ENCODE measurements at regions not wholly inside any gene's neighbourhood (a gene's known extent, or its start where the extent isn't known, plus 50 kb on each side); places are given as distances from the start of the nearest gene placed in this dataset.
A peak's percentile ranks its signal among the peaks of the same experiment; 100 is the strongest.

- no peak for TF ChIP-seq GATA3 (IDR thresholded peaks at IDR 0.05; ENCODE audit: low read depth, low read length)
- TF ChIP-seq GATA2 (IDR thresholded peaks at IDR 0.05; ENCODE audit: low read depth, low read length): no peak
These were observed 246.9 kb upstream of the TANK start for GRCh38 chr2:160913323-160913722.

GRCh38 chr2:160914217-160914616 lies 246.0 kb upstream of the TANK start:
- TF ChIP-seq GATA3 (IDR thresholded peaks at IDR 0.05; ENCODE audit: low read depth, low read length): no peak
- TF ChIP-seq GATA2 (IDR thresholded peaks at IDR 0.05; ENCODE audit: low read depth, low read length): no peak

DNA sequence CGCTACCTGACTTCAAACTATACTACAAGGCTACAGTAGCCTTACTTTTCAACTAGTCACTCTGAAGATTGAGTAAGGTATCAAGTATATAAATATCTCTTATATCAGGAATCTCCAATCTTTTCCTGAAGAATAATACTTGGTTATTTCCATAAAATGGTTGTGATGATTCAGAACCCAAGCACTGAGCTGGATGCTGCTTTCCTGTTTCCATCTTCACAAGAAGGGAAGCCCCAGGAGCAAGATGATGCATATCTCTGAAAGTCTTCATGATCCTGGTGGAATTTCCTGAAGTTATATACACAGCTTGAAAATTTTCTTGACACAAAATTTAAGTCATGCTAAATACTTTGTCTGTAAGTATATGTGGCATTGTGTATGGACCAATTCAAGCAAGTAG lies 243.9 kb upstream of the TANK start:
- TF ChIP-seq GATA2 (IDR thresholded peaks at IDR 0.05; ENCODE audit: low read depth, low read length) (no peak), GATA3 (IDR thresholded peaks at IDR 0.05; ENCODE audit: low read depth, low read length) (no peak)

DNA sequence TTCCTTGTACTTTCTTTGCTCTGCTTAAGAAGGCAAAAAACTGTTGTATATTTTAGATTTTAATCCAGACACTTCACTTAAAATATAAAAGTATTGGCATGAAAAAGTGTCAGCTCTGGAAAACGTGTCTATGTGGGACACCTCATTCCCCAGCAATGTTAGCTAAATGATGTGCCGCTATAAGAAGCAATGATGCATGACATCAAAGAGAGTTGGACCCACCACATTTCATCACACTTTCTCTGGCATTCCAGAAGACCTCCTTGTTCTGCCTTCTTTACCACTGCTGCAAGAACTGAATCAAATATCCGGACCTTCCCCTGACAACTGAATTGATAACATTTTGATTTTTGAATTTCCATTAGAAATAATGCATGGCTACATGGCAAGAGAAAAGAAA lies 242.4 kb upstream of the TANK start:
- TF ChIP-seq GATA2 (IDR thresholded peaks at IDR 0.05; ENCODE audit: low read depth, low read length) (no peak), GATA3 (IDR thresholded peaks at IDR 0.05; ENCODE audit: low read depth, low read length) (no peak)

DNA sequence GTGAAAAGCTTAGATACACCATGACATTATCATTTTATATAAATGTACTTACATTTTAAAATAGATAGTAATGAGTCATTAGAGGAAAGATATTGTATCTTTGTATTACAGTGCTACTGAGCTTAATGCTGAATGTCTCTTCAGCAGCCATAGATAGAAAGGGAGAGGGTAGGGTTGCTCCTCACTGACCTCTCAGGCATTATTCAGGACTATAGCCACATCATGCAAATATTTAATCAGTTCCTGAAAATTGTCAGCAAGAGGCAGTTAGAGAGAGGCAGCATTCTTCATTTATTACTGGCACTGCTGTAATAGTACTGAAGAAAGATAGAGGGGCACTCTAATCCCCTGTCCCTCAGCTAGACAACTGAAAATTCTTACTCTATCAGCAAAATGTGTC lies 242.0 kb upstream of the TANK start:
- no peak for TF ChIP-seq GATA2 (IDR thresholded peaks at IDR 0.05; ENCODE audit: low read depth, low read length)
- TF ChIP-seq GATA3 (IDR thresholded peaks at IDR 0.05; ENCODE audit: low read depth, low read length): no peak

DNA sequence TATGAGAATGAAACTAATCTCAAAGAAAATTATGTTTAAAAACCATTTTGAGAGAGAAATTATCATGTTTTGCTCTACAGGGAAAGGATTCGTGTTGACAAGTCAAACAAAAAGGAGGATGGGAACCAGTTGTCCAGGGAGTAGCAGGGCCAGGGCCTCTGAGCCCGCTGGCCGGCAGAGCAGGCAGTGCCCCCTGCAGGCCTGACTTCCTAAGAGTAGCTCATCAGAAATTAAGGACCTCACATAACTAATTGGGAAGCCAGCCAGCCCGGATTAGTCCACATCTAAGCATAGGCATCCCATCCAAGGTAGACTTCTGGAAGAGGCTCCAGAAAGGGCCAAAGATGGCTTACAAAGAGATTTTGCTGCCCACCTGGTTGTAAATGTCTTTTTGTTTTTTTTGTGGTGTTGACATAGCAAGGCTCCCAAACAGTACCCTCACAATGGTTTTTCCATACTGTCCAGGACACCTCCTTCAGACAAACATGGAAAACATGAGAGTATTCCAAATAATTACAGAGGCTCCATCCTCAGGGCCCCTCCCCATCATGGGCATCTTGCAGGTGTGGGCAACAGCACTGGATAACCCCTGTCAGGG lies 241.2 kb upstream of the TANK start:
- TF ChIP-seq GATA3 (IDR thresholded peaks at IDR 0.05; ENCODE audit: low read depth, low read length): no peak
- TF ChIP-seq GATA2 (IDR thresholded peaks at IDR 0.05; ENCODE audit: low read depth, low read length): no peak

DNA sequence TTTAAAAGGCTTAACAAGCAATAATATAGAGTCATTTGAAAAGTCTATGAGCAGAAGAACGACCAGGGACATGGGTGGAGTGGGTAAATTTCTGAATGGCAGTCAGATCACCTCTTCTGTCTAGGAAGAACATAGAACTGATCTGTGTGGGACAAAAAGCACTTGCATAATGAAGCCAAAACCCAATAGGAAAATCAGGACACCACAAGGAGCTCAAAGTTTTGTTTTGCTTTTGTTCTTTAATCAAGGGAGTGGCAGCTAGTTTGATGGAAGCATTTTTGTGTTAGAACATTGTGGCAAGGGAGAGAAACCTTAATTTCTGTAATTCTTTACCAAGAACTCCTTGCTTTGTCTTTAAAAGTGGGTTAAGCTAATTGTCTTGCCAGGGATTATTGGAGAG lies 240.2 kb upstream of the TANK start:
- TF ChIP-seq GATA2 (IDR thresholded peaks at IDR 0.05; ENCODE audit: low read depth, low read length): no peak
- TF ChIP-seq GATA3 (IDR thresholded peaks at IDR 0.05; ENCODE audit: low read depth, low read length): no peak

- TF ChIP-seq GATA2 (IDR thresholded peaks at IDR 0.05; ENCODE audit: low read depth, low read length) (peak; percentile 97), GATA3 (IDR thresholded peaks at IDR 0.05; ENCODE audit: low read depth, low read length) (peak; percentile 87)
These were observed 239.4 kb upstream of the TANK start for GRCh38 chr2:160920791-160921303.

- TF ChIP-seq GATA2 (IDR thresholded peaks at IDR 0.05; ENCODE audit: low read depth, low read length) (no peak), GATA3 (IDR thresholded peaks at IDR 0.05; ENCODE audit: low read depth, low read length) (no peak)
These were observed 238.8 kb upstream of the TANK start for GRCh38 chr2:160921386-160921964.

DNA sequence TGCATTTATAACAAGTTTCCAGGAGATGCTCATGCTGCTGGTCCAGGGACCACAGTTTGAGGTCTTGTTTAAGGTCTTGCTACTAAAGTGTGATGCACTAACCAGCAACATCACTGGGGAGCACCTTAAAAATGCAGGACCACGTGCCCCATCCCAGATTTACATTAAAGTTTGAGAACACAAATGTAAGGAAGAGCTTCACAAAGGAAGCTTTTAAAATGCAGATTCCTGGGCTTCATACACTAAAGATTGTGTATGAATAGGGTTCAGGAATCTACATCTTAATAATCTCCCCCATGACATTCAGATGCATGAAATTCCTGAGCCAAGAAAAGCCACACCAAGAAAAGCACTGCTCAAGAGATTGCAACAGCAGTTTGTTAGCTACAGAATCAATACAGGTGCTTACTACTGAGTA lies 235.3 kb upstream of the TANK start:
- TF ChIP-seq GATA2 (IDR thresholded peaks at IDR 0.05; ENCODE audit: low read depth, low read length) (no peak), GATA3 (IDR thresholded peaks at IDR 0.05; ENCODE audit: low read depth, low read length) (no peak)

DNA sequence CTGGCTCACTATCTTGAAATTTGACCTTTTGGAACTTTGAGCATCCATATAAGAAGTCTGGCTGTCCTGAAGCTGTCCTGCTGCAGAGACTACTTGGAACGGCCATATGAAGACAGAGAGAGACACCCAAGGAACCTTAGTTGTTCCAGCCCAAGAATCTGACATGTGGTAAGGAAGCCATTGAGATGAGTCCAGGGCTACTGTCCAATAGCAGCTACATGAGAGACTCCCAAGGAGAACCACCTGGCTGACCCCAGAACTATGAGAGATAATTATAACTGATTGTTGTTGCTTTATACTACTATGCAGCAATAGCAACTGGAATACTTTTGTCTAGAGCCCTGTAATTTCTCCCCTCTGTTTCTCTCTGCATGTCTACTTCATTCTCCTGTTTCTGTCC lies 234.3 kb upstream of the TANK start:
- TF ChIP-seq GATA2 (IDR thresholded peaks at IDR 0.05; ENCODE audit: low read depth, low read length) (no peak), GATA3 (IDR thresholded peaks at IDR 0.05; ENCODE audit: low read depth, low read length) (no peak)

GRCh38 chr2:160927324-160927723 lies 232.9 kb upstream of the TANK start:
- no peak for TF ChIP-seq GATA2 (IDR thresholded peaks at IDR 0.05; ENCODE audit: low read depth, low read length)
- TF ChIP-seq GATA3 (IDR thresholded peaks at IDR 0.05; ENCODE audit: low read depth, low read length): no peak

DNA sequence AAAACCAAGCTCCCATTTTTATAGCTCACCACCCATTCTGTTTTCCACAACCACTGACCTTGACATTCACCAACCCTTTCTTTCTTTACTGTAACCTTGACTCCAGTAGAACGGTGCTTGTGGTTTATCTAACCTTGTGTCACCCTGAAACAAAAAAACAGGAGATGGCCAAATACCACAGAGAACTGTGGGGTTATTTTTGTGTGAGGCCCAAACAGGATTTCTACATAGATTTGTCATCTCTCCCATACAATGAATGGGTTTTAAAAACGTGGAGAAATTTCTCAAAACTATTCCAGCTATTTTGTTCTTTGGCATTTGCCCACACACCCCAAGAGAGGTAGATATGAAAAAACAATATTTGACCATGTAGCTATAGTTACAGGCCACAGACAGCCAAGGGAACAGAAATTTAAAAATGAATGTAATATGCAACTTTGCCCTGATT lies 231.3 kb upstream of the TANK start:
- TF ChIP-seq GATA3 (IDR thresholded peaks at IDR 0.05; ENCODE audit: low read depth, low read length) (no peak), GATA2 (IDR thresholded peaks at IDR 0.05; ENCODE audit: low read depth, low read length) (no peak)

DNA sequence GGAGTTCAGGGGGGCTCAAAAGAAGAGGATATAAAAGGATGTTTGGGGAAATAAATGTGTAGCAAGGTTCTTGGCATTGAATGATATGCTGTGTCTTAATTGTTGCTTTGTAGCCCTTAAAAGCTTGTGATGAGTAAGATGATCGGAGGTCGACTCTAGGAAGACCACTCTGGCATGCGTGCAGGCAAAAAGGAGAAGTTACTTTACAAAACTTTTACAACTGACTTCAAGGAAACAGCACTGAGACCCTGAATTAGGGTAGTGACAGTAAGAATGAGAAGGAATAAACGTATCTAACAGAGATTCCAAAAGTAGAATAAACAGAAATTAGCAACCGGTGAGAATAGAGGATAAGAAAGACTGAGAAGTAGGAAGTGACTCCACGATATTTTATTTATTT lies 228.7 kb upstream of the TANK start:
- TF ChIP-seq GATA2 (IDR thresholded peaks at IDR 0.05; ENCODE audit: low read depth, low read length): no peak
- no peak for TF ChIP-seq GATA3 (IDR thresholded peaks at IDR 0.05; ENCODE audit: low read depth, low read length)

DNA sequence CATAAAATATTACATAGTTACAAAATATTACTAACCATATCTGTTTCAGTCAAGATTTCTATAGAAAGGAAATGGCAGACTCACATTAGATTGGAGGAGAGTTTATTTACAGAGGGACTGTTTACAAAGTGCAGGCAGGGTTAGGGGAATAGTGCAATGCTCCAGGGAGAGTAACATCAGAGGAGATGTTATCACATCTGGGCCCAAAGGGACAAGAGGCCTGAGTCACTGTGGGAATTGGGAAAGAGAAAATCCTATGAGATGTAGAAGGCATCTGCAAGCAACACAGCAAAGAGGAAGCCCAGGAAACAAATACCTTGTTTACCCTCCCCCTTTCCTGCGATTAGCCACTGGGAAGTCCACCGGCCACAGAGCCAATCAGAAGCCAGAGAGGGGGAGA lies 227.3 kb upstream of the TANK start:
- TF ChIP-seq GATA3 (IDR thresholded peaks at IDR 0.05; ENCODE audit: low read depth, low read length) (no peak), GATA2 (IDR thresholded peaks at IDR 0.05; ENCODE audit: low read depth, low read length) (no peak)
